ENCODE measurements at regions not wholly inside any gene's neighbourhood (a gene's known extent, or its start where the extent isn't known, plus 50 kb on each side); places are given as distances from the start of the nearest gene placed in this dataset.

GRCh38 chr5:167984951-167985350, 306.5 kb upstream of the WWC1 start:
- TF ChIP-seq EZH2 (IDR thresholded peaks at IDR 0.05), result no peak
- TF ChIP-seq POLR2AphosphoS5 (IDR thresholded peaks at IDR 0.05; ENCODE audit: borderline replicate concordance, low read depth, low read length), result no peak
- no peak for TF ChIP-seq FOXP2 (optimal IDR thresholded peaks at IDR 0.05; ENCODE audit: control extremely low read depth, extremely low read length, insufficient read depth)
